ENCODE measurements at regions not wholly inside any gene's neighbourhood (a gene's known extent, or its start where the extent isn't known, plus 50 kb on each side); places are given as distances from the start of the nearest gene placed in this dataset.
"Not testable (repeated sequence)": the region's sequence is repeated elsewhere in the genome, so short reads cannot be mapped to it uniquely, and the experiment has no call there.

DNA sequence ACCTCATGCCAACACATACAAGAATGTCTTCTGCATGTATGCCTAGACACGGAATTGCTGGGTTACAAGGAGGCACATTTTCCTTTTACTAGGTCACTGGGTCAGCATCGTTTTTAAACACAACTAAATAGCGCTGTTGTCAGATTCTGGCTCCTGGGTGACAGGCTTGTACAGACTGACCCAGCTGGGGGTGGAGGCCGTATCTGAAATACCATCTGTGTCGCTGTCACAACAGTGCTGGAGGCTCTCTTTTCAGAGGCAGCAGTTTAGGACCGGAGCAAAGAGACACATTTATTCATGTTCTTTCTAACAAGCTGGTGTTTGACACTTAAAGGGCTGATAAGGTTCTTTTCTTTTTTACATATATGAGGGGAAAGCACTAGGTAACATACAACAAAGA is 403.0 kb upstream of the ASIC2 start:
- no peak for ATAC-seq (replicated peaks)
- Mint-ChIP-seq H3K9me3 (no peaks in the 10 kb centered on the region), H3K4me1 (no peaks in the 10 kb centered on the region), H3K27ac (no peak overlapping the region), H3K36me3 (ENCODE audit: low read depth) (no peaks in the 10 kb centered on the region), H3K4me3 (no peak overlapping the region), H3K27me3 (peaks cover 28% of the 10 kb centered on the region)

DNA sequence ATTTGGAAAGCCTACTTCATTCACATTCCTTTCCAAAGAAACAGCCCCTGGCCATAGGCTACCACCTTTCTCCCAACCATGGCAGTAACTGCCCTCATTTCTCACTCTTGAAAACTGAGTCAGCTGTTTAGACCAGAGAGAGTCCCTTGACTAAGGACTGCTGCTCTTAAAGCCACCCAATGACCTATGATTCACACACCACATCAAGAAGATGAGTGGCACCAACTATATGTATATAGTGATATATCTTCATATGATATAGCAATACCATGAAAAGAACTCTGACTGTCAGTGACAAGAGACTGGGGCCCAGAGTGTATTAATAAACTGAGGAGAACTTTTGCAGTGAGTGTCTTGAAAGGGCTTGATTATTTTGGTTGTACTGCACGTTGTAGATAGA is 404.5 kb upstream of the ASIC2 start:
- no peak overlapping the region for H3K27ac Mint-ChIP-seq
- H3K27me3 Mint-ChIP-seq: peaks cover 25% of the 10 kb centered on the region
- no peaks in the 10 kb centered on the region for H3K9me3 Mint-ChIP-seq
- H3K4me3 Mint-ChIP-seq: no peak overlapping the region
- no peaks in the 10 kb centered on the region for H3K4me1 Mint-ChIP-seq
- peak; percentile 95 for ATAC-seq (replicated peaks)
- H3K36me3 Mint-ChIP-seq (ENCODE audit: low read depth): no peaks in the 10 kb centered on the region

DNA sequence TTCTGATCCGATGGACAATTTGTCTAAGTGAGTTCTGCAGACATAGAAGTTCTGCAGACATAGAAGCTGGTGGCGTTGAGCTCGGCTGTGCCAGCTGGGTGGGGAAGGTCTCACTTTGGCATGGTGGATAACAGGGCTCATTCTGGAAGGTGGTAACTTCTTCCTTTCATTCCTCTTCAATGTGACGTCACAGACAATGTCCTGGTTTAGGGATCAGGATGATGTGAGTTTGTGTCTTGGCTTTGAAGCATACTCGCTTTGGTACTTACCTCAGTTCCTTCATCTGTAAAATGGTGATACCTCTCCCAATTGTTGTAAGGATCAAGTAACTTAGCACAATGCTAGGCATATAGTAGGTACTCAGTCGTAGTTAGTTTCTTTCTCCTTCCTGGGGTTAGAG is 408.8 kb upstream of the ASIC2 start:
- no peak overlapping the region for H3K27ac Mint-ChIP-seq
- peaks cover 25% of the 10 kb centered on the region for H3K27me3 Mint-ChIP-seq
- no peaks in the 10 kb centered on the region for H3K4me1 Mint-ChIP-seq
- H3K9me3 Mint-ChIP-seq: no peaks in the 10 kb centered on the region
- H3K4me3 Mint-ChIP-seq: no peak overlapping the region
- ATAC-seq (replicated peaks): no peak
- H3K36me3 Mint-ChIP-seq (ENCODE audit: low read depth): no peaks in the 10 kb centered on the region

DNA sequence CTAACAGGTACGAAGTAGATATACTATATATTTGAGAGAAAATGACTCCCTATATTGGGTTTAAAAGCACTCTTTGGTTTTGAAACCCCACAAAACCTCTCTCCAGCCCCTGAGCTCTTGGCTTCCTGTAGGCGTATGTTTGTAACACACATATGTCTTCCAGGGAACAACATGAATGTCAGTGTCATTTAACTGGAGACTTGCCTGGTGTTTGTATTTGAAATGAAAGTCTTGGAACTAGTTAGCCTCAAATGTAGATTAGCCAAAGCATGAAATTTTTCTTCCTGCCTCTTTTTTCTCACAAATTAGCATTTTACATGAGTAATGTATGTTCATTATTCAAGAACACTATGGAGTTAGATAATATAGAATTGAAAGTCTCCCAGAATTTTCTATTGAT is 411.8 kb upstream of the ASIC2 start:
- Mint-ChIP-seq H3K27me3 (peaks cover 26% of the 10 kb centered on the region), H3K27ac (no peak overlapping the region), H3K4me1 (no peaks in the 10 kb centered on the region), H3K4me3 (no peak overlapping the region), H3K9me3 (no peaks in the 10 kb centered on the region), H3K36me3 (ENCODE audit: low read depth) (no peaks in the 10 kb centered on the region)
- ATAC-seq (replicated peaks): no peak

DNA sequence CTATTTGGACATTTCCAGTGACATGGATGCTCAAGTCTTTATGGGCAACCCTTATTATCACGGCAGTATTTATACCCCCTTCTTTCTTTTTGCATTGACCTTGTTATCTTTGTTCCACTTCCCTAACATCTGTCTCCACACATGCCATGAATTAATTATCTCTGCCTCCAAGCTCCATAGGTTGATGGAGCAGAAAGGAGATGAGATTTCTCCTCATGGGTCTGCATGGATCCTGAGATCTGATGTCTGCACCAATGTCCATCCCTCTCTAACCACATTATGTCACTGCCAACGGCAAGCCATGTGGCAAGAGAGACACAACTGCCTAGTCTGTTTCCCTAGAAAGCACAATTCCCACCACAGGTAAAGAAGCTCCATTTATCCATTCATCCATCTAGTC is 416.8 kb upstream of the ASIC2 start:
- H3K36me3 Mint-ChIP-seq (ENCODE audit: low read depth): no peaks in the 10 kb centered on the region
- peaks cover 23% of the 10 kb centered on the region for H3K27me3 Mint-ChIP-seq
- H3K27ac Mint-ChIP-seq: no peak overlapping the region
- no peak overlapping the region for H3K4me3 Mint-ChIP-seq
- H3K9me3 Mint-ChIP-seq: no peaks in the 10 kb centered on the region
- ATAC-seq (replicated peaks): no peak
- H3K4me1 Mint-ChIP-seq: no peaks in the 10 kb centered on the region

DNA sequence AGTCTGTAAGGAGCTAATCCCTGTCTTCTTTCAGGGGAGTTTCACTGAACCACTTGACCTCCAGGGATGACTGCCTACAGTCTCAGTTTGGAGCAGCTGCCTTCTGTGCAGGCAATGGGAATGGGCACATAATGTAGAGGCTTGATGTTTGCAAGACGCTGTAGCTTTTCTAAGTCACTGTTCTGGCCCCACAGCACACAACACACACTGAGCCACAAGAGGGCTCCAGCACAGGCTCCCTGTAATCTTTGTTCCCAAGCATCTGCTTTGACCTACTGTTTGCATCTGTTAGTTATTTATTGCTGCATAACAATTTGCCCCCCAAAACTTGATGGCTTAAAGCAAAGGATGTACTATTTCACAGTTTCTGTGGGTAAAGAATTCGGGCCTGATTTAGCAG is 419.0 kb upstream of the ASIC2 start:
- Mint-ChIP-seq H3K4me3 (no peak overlapping the region), H3K36me3 (ENCODE audit: low read depth) (no peaks in the 10 kb centered on the region), H3K4me1 (no peaks in the 10 kb centered on the region), H3K9me3 (no peaks in the 10 kb centered on the region), H3K27me3 (peaks cover 29% of the 10 kb centered on the region), H3K27ac (no peak overlapping the region)
- ATAC-seq (replicated peaks): no peak

DNA sequence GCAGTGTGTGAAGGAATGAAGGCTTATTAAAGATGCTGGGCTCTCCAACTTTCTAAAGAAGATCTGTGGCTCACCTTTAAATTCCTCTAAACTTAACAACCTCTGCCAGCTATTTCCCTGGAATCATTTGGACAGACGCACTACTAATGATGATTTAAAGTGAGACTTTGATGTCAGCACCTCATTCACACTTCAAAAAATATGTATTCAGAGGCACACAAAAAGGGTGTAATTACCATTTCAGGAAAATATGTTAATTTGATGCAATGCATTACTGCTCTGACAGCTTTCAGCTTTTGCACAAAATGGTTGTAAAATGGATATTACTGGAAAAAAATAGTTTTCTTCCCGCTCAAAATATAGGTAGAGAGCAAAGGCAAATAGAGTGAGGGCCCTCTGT is 423.9 kb upstream of the ASIC2 start:
- no peaks in the 10 kb centered on the region for H3K4me1 Mint-ChIP-seq

DNA sequence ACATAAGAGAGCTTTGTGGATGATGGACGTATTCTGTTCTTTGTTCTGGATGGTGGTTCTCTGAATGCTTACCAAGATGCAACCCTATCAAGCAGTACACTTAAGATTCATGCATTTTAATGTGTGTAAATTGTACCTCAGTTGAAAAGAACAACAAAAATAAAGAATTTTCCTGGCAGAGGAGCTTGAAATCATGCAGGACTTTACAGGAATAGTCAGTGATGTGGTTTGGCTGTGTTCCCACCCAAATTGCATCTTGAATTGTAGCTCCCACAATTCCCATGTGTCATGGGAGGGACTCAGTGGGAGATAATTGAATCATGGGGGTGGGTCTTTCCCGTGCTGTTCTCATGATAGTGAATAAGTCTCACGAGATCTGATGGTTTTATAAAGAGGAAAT is 430.6 kb upstream of the ASIC2 start:
- H3K9me3 Mint-ChIP-seq; H3K36me3 Mint-ChIP-seq (ENCODE audit: low read depth); H3K4me1 Mint-ChIP-seq; H3K4me3 Mint-ChIP-seq; H3K27ac Mint-ChIP-seq; ATAC-seq (replicated peaks): not testable (repeated sequence)
- H3K27me3 Mint-ChIP-seq: peaks cover 40% of the 10 kb centered on the region

More for the DNA sequence above, 423.9 kb upstream of the ASIC2 start:
- no peak overlapping the region for H3K27ac Mint-ChIP-seq
- no peak for ATAC-seq (replicated peaks)
- no peaks in the 10 kb centered on the region for H3K9me3 Mint-ChIP-seq
- H3K36me3 Mint-ChIP-seq (ENCODE audit: low read depth): no peaks in the 10 kb centered on the region
- peaks cover 24% of the 10 kb centered on the region for H3K27me3 Mint-ChIP-seq
- H3K4me3 Mint-ChIP-seq: no peak overlapping the region

DNA sequence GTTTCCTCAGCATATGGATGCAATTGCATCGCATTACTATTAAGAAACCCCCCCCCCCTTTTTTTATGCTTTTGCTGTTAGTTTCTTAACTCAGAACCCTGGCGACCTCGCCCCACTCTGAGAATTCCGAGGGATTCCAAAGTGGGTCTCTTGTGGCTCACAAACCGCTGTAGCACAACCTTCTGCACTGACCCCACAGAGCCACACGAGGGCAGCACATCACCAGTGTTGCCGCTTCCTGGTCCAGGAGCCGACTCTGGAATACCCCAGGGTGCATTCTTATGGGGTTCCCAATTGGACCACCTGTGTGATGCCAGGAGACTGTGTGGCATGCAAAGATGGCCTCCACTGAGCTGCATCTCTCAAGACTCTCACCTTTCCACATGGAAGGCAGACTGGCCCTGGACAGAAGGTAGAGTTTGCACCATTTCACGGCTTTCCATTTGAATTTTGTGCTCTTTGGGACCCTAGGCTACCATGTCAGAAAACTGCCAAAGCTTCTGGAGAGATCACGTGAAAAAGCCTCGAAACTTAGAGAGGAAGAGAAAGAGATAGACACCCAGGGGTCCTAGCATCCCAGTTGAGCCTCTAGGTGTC is 432.7 kb upstream of the ASIC2 start:
- no peak overlapping the region for H3K27ac Mint-ChIP-seq

DNA sequence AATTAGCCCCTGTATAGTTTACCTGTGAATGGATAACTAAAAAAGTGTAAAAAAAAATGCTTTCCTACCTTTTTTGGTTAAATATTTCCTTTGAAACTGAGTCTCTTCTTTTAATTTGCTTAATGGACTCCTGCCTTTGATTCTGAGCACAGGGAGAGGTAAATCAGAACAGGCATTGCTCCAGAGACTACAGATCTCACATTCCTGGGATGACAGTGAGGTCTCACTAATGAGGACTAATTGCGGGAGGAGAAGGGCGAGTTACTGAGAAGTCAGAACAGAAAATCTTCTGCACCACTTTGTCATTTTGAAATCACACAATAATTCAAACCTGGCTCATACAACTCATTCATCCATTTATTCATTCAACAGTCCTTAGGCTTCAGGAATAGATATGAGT is 437.0 kb upstream of the ASIC2 start:
- Mint-ChIP-seq H3K27ac (no peak overlapping the region), H3K9me3 (no peaks in the 10 kb centered on the region), H3K4me3 (no peak overlapping the region), H3K27me3 (peaks cover 57% of the 10 kb centered on the region), H3K36me3 (ENCODE audit: low read depth) (no peaks in the 10 kb centered on the region), H3K4me1 (no peaks in the 10 kb centered on the region)
- ATAC-seq (replicated peaks): no peak

More for the DNA sequence above, 432.7 kb upstream of the ASIC2 start:
- no peak overlapping the region for H3K4me3 Mint-ChIP-seq
- H3K9me3 Mint-ChIP-seq: no peaks in the 10 kb centered on the region
- H3K4me1 Mint-ChIP-seq: no peaks in the 10 kb centered on the region
- ATAC-seq (replicated peaks): no peak
- peaks cover 46% of the 10 kb centered on the region for H3K27me3 Mint-ChIP-seq
- no peaks in the 10 kb centered on the region for H3K36me3 Mint-ChIP-seq (ENCODE audit: low read depth)

DNA sequence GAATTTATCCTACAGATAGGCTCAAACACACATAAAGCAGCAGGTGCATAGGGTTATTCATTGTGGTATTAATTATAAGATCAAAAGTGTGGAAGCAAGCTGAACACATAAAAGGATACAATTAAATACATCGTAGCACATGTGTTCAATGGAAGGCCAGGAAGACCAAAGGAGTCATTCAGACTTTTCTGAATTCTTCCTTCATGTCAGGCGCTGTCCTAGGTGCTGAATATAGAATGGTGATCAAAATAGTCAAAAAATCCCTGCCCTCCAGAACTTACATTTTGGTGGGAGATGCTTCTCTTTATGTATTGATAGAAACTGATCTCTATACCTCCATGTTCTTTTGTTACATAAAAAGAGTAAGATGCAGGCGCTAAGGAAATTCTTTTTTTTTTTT is 439.0 kb upstream of the ASIC2 start:
- no peaks in the 10 kb centered on the region for H3K4me1 Mint-ChIP-seq
- no peak overlapping the region for H3K27ac Mint-ChIP-seq
- H3K9me3 Mint-ChIP-seq: no peaks in the 10 kb centered on the region
- H3K27me3 Mint-ChIP-seq: peaks cover 60% of the 10 kb centered on the region
- no peak for ATAC-seq (replicated peaks)
- H3K4me3 Mint-ChIP-seq: no peak overlapping the region
- no peaks in the 10 kb centered on the region for H3K36me3 Mint-ChIP-seq (ENCODE audit: low read depth)

DNA sequence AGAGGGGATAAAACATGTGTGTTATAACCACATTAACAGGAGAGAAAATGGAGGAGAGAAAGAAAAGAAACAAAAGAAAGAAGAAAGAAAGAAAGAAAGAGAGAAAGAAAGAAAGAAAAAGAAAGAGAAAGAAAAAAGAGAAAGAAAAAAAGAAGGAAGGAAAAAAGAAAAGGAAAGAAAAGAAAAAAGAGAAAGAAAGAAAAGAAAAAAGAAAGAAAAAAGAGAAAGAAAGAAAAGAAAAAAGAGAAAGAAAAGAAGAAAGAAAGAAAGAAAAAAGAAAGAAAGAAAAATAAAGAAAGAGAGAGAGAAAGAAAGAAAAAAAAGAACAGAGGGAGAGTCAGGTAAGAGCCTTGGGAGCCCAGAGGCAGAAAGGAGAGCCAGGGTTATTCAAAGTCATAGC is 446.6 kb upstream of the ASIC2 start:
- Mint-ChIP-seq H3K36me3 (ENCODE audit: low read depth) (no peaks in the 10 kb centered on the region), H3K4me1 (no peaks in the 10 kb centered on the region), H3K4me3 (no peak overlapping the region), H3K27me3 (peaks cover 54% of the 10 kb centered on the region), H3K9me3 (no peaks in the 10 kb centered on the region), H3K27ac (no peak overlapping the region)
- ATAC-seq (replicated peaks): no peak

DNA sequence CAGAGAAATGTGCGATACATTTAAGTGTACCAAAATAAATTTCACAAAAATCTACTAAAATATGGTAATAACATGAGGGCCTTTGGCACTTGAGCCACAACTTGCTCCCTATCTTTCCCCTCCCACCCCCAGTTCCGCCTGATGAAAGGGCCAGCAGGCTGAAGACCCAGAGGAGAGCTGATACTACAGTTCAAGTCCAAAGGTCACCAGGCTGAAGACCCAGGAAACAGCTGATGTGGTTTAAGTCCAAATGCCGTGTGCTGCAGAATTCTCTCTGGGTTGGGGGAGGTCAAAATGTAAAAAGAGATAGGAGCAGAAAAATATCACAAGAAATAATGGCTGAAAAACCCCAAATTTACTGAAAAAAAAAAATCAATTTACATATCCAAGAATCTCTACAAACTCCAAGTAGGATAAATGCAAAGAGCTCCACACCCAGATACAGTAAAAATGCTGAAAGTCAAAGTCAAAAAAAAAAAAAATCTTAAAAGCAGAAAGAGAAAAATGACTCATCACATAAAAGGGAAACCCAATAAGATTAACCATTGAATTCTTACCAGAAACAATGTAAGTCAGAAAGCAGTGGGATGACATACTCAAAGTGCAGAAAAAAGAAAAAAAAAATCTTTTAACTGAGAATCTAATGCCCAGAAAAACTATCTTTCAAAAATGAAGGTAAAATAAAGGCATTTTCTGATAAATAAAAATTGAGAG is 452.1 kb upstream of the ASIC2 start:
- peaks cover 42% of the 10 kb centered on the region for H3K27me3 Mint-ChIP-seq
- H3K9me3 Mint-ChIP-seq: no peaks in the 10 kb centered on the region
- no peaks in the 10 kb centered on the region for H3K36me3 Mint-ChIP-seq (ENCODE audit: low read depth)
- no peak overlapping the region for H3K4me3 Mint-ChIP-seq
- H3K27ac Mint-ChIP-seq: no peak overlapping the region
- no peaks in the 10 kb centered on the region for H3K4me1 Mint-ChIP-seq
- ATAC-seq (replicated peaks): no peak

DNA sequence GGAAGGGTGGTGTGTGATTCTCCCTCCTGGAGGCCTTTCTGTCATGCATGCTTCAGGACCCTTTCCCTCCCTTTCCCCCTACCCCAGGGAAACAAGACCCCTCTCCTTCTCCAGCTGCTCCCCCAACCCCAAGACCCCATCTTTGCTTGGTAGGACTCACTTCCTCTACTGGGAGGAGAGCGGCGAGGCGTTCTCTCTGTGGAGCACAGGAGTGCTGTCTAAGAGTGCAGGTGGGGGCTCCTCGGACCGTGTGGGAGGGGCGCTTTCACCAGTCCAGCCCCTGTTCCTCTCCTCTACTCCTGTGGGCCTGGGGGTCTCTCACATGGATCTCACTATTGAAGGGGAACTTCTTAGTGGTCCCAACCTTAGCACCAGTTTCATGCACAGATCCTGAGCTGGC is 456.1 kb upstream of the ASIC2 start:
- Mint-ChIP-seq H3K27me3 (peaks cover 43% of the 10 kb centered on the region), H3K4me3 (no peak overlapping the region), H3K4me1 (no peaks in the 10 kb centered on the region), H3K36me3 (ENCODE audit: low read depth) (no peaks in the 10 kb centered on the region), H3K27ac (no peak overlapping the region), H3K9me3 (no peaks in the 10 kb centered on the region)
- ATAC-seq (replicated peaks): no peak

DNA sequence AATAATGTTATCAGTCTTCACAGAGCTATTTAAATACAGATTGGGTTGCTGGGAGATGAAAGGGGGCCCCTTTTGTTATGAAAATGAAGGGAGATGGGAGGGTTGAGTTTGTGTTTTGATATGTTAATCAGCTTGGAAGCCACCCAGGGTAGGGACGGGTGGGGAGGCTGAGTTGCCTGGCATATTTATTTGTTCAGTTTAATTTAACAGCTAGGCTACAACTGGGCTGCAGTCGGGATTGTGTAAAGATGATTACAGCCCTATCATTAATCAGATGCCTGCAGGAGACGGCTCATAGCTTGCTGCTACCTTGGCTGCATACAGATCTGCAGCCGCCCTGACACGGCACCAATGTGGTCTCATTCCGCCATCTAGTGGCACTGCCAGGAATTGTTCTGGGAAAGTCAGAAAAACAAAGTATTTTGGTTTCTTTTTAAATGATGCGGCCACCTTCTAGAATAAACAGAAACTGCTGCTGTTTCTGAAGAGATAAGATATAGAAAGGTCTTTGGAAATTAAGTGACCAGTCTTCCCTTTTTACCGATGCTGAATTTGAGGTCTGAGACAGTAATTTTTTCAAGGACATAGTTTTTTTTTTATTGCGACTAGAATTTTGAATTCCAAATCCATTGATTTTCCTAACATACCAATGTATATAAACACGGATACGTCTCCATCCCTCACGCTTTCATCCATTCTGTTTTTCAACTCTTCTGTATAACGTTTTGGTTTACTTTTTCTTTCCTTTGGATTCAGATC is 458.0 kb upstream of the ASIC2 start:
- Mint-ChIP-seq H3K27me3 (peaks cover 45% of the 10 kb centered on the region), H3K4me3 (no peak overlapping the region), H3K9me3 (no peaks in the 10 kb centered on the region), H3K27ac (no peak overlapping the region), H3K36me3 (ENCODE audit: low read depth) (no peaks in the 10 kb centered on the region), H3K4me1 (no peaks in the 10 kb centered on the region)
- peak; percentile 56 for ATAC-seq (replicated peaks)

Data from activated T-helper 17 cell treated with anti-CD3 and anti-CD28 coated beads, Interleukin-2, amount 50 U/mL, for 72 hours (primary cell).